ENCODE measurements at regions not wholly inside any gene's neighbourhood (a gene's known extent, or its start where the extent isn't known, plus 50 kb on each side); places are given as distances from the start of the nearest gene placed in this dataset.

DNA sequence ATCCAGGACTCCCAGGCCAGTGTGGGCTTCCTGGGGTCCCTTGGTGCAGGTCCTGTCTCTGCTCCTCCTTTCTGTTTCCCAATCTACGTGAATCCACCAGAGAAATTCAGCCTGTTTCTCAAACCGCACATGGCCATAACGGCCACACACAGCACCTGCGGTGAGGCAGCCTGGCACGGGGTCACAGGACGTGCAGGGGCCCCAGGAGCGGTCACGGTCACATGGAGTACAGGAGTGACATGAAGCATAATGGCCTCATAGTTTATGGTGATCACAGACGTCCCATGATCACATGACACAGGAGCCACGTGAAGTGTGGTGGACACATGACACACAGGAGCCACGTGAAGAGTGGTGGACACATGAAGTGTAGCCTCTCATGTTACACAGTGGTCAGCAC, 248.5 kb upstream of the IRX4 start:
- no TSS peak for BruUV-seq (replicated peaks)
- DNase-seq (ENCODE audit: low read depth, low spot score) (no peak), ATAC-seq (no peak)
- intact Hi-C loops (cut with micrococcal nuclease) = no loop called here
- H3K4me3 ChIP-seq (replicated peaks in 1 of 2; ENCODE audit: low read depth in 1 of 2, low read length in 2 of 2) = no peak overlapping the region
- TF ChIP-seq POLR2AphosphoS5 (IDR thresholded peaks at IDR 0.05; ENCODE audit: low read depth, low read length) (no peak), SRF (IDR thresholded peaks at IDR 0.05; ENCODE audit: low read depth) (no peak), SIN3A (IDR thresholded peaks at IDR 0.05; ENCODE audit: low read depth) (no peak), ELF1 (IDR thresholded peaks at IDR 0.05; ENCODE audit: borderline replicate concordance, low read depth) (no peak), EZH2 (IDR thresholded peaks at IDR 0.05) (no peak), TCF7L2 (IDR thresholded peaks at IDR 0.05; ENCODE audit: borderline replicate concordance, extremely low read depth, insufficient read depth, insufficient read length) (no peak), SP1 (IDR thresholded peaks at IDR 0.05; ENCODE audit: low read depth) (no peak), CEBPB (IDR thresholded peaks at IDR 0.05; ENCODE audit: low read depth) (no peak)
- peaks cover 9% of the 10 kb centered on the region for H3K27me3 ChIP-seq (ENCODE audit: insufficient read depth, low read length)
- H4K20me1 ChIP-seq (ENCODE audit: insufficient read depth) = no peaks in the 10 kb centered on the region
- RAD21 ChIA-PET (ENCODE audit: low non-redundant PET in 1 of 2, low total read pairs in 2 of 2, uncharacterized antibody in 2 of 2, unreplicated experiment in 2 of 2) = no interaction called here
- no peaks in the 10 kb centered on the region for H3K9me3 ChIP-seq (ENCODE audit: control insufficient read depth in 1 of 2, insufficient read depth in 1 of 2, low read depth in 1 of 2, low read length in 2 of 2)
- H3K9me2 ChIP-seq (ENCODE audit: insufficient read depth) = no peaks in the 10 kb centered on the region
- CTCF ChIA-PET = no interaction called here
- POLR2A ChIA-PET = no interaction called here
- H3K4me2 ChIP-seq (ENCODE audit: low read length) = no peak overlapping the region
- H3K27ac ChIP-seq (ENCODE audit: low read depth, low read length) = no peak overlapping the region
- H3K79me2 ChIP-seq (ENCODE audit: insufficient read depth, low read length) = no peaks in the 10 kb centered on the region
- H3K9ac ChIP-seq (ENCODE audit: low read length) = no peak overlapping the region
- H3K4me1 ChIP-seq (ENCODE audit: control insufficient read depth in 1 of 2, insufficient read depth in 2 of 2, low read length in 2 of 2) = no peaks in the 10 kb centered on the region
- no peaks in the 10 kb centered on the region for H3K36me3 ChIP-seq (ENCODE audit: control insufficient read depth in 1 of 2, insufficient read depth in 2 of 2, low read length in 2 of 2)
- no peak overlapping the region for H2AFZ ChIP-seq (ENCODE audit: low read depth, low read length, poor library complexity, severe bottlenecking)

DNA sequence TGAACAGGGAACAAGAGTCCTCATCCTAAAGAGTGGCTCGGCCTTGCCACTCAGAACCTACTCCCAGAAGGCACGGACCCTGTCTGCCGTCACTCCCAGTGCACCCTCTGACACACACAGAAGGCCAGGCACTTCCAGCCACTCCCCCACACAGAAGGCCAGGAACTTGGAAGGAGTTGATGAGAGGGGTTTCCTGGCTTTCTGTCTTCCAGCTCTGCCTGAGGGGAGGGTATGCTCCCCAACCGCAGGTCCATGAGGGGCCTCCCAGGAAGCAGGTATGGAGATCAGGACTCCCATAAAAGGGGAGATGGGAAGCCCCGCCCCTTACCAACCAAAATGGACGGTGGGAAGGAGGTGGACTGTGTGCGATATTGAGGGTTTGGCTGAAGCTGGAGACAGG, 247.6 kb upstream of the IRX4 start:
- no peaks in the 10 kb centered on the region for H3K9me3 ChIP-seq (ENCODE audit: control insufficient read depth in 1 of 2, insufficient read depth in 1 of 2, low read depth in 1 of 2, low read length in 2 of 2)
- no peak for ATAC-seq
- H3K36me3 ChIP-seq (ENCODE audit: control insufficient read depth in 1 of 2, insufficient read depth in 2 of 2, low read length in 2 of 2) = no peaks in the 10 kb centered on the region
- no peaks in the 10 kb centered on the region for H3K4me1 ChIP-seq (ENCODE audit: control insufficient read depth in 1 of 2, insufficient read depth in 2 of 2, low read length in 2 of 2)
- TF ChIP-seq SP1 (IDR thresholded peaks at IDR 0.05; ENCODE audit: low read depth) (no peak), ATF3 (IDR thresholded peaks at IDR 0.05) (no peak), EZH2phosphoT487 (IDR thresholded peaks at IDR 0.05; ENCODE audit: borderline replicate concordance) (no peak)
- no peak overlapping the region for H2AFZ ChIP-seq (ENCODE audit: low read depth, low read length, poor library complexity, severe bottlenecking)
- DNase-seq (ENCODE audit: low read depth, low spot score) = no peak
- peaks cover 9% of the 10 kb centered on the region for H3K27me3 ChIP-seq (ENCODE audit: insufficient read depth, low read length)
- POLR2A ChIA-PET = no interaction called here
- H4K20me1 ChIP-seq (ENCODE audit: insufficient read depth) = no peaks in the 10 kb centered on the region
- RAD21 ChIA-PET (ENCODE audit: low non-redundant PET in 1 of 2, low total read pairs in 2 of 2, uncharacterized antibody in 2 of 2, unreplicated experiment in 2 of 2) = no interaction called here
- CTCF ChIA-PET = no interaction called here
- no peak overlapping the region for H3K4me3 ChIP-seq (replicated peaks in 1 of 2; ENCODE audit: low read depth in 1 of 2, low read length in 2 of 2)
- intact Hi-C loops (cut with micrococcal nuclease) = no loop called here
- H3K27ac ChIP-seq (ENCODE audit: low read depth, low read length) = no peak overlapping the region
- no peaks in the 10 kb centered on the region for H3K9me2 ChIP-seq (ENCODE audit: insufficient read depth)
- no TSS peak for BruUV-seq (replicated peaks)
- no peak overlapping the region for H3K4me2 ChIP-seq (ENCODE audit: low read length)
- no peak overlapping the region for H3K9ac ChIP-seq (ENCODE audit: low read length)
- H3K79me2 ChIP-seq (ENCODE audit: insufficient read depth, low read length) = no peaks in the 10 kb centered on the region

All from HCT116 (cell line).